ENCODE measurements at regions not wholly inside any gene's neighbourhood (a gene's known extent, or its start where the extent isn't known, plus 50 kb on each side); places are given as distances from the start of the nearest gene placed in this dataset.

DNA sequence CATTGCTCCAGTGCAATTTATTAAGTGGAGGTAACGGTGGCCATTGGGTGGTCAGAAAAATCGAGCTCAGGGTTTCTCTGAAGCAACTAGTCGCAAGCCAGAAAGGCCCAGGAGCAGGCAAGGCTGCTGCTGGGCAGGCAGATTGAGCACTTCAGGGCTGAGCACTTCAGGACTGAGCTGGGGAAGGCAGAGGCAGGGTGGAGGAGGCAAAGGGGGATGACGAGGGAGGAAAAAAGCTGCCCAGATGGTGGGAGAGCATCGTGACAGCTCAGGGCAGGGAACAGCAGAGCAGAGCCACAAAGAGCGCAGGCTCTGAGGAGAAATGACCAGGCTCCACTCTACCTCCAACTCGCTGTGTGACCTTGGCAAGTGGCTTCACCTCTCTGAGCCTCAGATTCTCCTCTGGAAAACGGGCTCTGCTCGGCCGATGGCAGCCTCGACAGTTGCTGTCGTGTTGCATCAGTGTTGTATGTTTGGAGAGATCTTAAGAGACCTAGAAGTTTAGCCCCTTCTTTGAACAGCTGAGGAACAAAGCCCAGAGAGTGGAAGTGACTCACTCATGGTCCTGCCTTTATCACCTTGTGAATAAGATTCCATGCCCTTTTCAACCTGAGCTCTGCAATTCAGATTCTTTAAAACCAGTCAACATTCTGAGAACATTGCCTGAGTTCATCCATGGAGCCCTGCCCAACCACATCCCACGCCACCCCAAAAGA lies 141.4 kb downstream of the SYF2 start:
- H3K27me3 ChIP-seq (ENCODE audit: control insufficient read depth in 2 of 2, insufficient read depth in 1 of 2, low read length in 1 of 2) = no peaks in the 10 kb centered on the region
- no peak overlapping the region for H3K27ac ChIP-seq (ENCODE audit: low read depth in 1 of 2, low read length in 1 of 2)
- no peaks in the 10 kb centered on the region for H3K36me3 ChIP-seq (ENCODE audit: control insufficient read depth in 2 of 2, insufficient read depth in 2 of 2, low read length in 1 of 2)
- no peak for DNase-seq (ENCODE audit: low read depth in 6 of 9, low spot score in 9 of 9)
- WGBS = 94% methylated on average over 13 of the region's 13 CpGs
- no peaks in the 10 kb centered on the region for H3K9me3 ChIP-seq (ENCODE audit: control insufficient read depth in 2 of 2, insufficient read depth in 1 of 2, low read length in 1 of 2)
- no peak overlapping the region for H3K4me3 ChIP-seq (ENCODE audit: low read length in 2 of 2)
- H3K4me1 ChIP-seq (ENCODE audit: control insufficient read depth in 2 of 2, insufficient read depth in 2 of 2, low read length in 2 of 2) = peaks cover 5 to 23% of the 10 kb centered on the region in 2 donors

DNA sequence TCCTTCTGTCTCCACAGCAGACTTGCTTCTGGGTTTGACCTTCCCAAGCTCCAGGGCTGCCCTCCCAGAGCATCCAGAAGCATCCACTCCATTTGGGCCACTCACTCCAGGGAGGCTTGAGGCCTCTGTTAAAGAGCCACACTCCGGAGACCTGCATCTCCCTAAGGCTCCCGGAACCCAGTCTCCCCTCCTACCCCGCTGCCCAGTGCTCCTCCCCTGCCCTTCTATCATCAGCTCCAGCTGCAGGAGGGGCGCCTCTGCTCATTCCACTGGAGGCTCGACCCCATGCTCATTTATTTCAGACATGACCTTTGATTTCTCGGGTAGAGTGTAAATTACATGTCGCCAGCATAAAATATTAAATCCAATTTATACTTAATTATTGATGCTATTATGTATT lies 142.5 kb downstream of the SYF2 start:
- no peaks in the 10 kb centered on the region for H3K27me3 ChIP-seq (ENCODE audit: control insufficient read depth in 2 of 2, insufficient read depth in 1 of 2, low read length in 1 of 2)
- H3K27ac ChIP-seq (ENCODE audit: low read depth in 1 of 2, low read length in 1 of 2) = no peak overlapping the region
- no peak overlapping the region for H3K4me3 ChIP-seq (ENCODE audit: low read length in 2 of 2)
- DNase-seq (ENCODE audit: low read depth in 6 of 9, low spot score in 9 of 9) = no peak
- no peaks in the 10 kb centered on the region for H3K9me3 ChIP-seq (ENCODE audit: control insufficient read depth in 2 of 2, insufficient read depth in 1 of 2, low read length in 1 of 2)
- H3K36me3 ChIP-seq (ENCODE audit: control insufficient read depth in 2 of 2, insufficient read depth in 2 of 2, low read length in 1 of 2) = no peaks in the 10 kb centered on the region
- H3K4me1 ChIP-seq (ENCODE audit: control insufficient read depth in 2 of 2, insufficient read depth in 2 of 2, low read length in 2 of 2) = peaks cover 5 to 15% of the 10 kb centered on the region in 2 donors
- 96% methylated on average over 7 of the region's 7 CpGs for WGBS

DNA sequence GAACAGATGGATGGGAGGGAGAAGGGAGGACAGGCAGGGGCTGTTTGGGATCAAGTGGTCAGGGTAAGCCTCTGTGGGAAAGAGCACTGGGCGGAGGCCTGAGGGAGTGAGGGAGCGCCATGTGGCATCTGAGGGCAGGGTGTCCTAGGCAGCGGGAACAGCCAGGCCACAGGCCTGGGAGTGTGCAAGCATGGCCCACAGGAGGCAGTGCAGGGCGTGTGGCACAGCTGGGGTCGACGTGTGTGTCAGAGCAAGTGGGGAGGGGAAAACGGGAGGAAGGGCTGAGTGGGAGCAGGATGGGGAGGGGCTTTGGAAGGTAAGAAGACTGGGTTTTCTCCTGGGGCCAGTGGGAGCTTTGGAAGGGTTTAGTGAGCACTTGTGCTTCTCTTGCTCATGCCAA lies 143.4 kb downstream of the SYF2 start:
- 93% methylated on average over 7 of the region's 7 CpGs for WGBS
- no peak overlapping the region for H3K27ac ChIP-seq (ENCODE audit: low read depth in 1 of 2, low read length in 1 of 2)
- H3K9me3 ChIP-seq (ENCODE audit: control insufficient read depth in 2 of 2, insufficient read depth in 1 of 2, low read length in 1 of 2) = no peaks in the 10 kb centered on the region
- no peaks in the 10 kb centered on the region for H3K36me3 ChIP-seq (ENCODE audit: control insufficient read depth in 2 of 2, insufficient read depth in 2 of 2, low read length in 1 of 2)
- no peak for DNase-seq (ENCODE audit: low read depth in 6 of 9, low spot score in 9 of 9)
- no peaks in the 10 kb centered on the region for H3K27me3 ChIP-seq (ENCODE audit: control insufficient read depth in 2 of 2, insufficient read depth in 1 of 2, low read length in 1 of 2)
- H3K4me1 ChIP-seq (ENCODE audit: control insufficient read depth in 2 of 2, insufficient read depth in 2 of 2, low read length in 2 of 2) = peaks cover 5 to 15% of the 10 kb centered on the region in 2 donors
- no peak overlapping the region for H3K4me3 ChIP-seq (ENCODE audit: low read length in 2 of 2)

DNA sequence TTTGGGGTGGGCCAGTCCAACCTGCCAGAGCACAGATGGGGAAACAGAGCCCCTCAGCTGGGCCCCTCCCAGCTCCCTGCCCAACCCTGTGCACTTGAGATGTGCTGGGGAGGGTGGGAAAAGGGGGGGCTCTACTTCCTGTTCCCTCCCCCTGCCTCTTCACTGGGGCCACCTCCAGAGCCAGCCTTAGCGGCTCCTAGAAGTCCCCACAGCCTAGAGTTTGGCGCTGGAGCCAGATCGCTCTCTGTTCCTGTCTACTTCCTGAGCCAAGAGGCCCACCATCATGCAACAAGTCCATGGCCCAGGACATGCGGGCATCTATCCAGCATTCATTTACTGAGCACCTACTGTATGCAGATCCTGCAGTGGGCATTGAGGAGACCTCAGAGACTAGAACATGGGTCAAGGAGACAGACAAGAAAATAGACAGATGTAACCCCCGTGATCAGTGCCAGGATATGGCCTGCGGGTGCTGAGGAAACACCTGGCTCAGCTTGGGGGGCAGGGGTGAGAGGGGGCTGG lies 144.1 kb downstream of the SYF2 start:
- WGBS = 31% methylated on average over 6 of the region's 6 CpGs
- peaks cover 5 to 15% of the 10 kb centered on the region in 2 donors for H3K4me1 ChIP-seq (ENCODE audit: control insufficient read depth in 2 of 2, insufficient read depth in 2 of 2, low read length in 2 of 2)

DNA sequence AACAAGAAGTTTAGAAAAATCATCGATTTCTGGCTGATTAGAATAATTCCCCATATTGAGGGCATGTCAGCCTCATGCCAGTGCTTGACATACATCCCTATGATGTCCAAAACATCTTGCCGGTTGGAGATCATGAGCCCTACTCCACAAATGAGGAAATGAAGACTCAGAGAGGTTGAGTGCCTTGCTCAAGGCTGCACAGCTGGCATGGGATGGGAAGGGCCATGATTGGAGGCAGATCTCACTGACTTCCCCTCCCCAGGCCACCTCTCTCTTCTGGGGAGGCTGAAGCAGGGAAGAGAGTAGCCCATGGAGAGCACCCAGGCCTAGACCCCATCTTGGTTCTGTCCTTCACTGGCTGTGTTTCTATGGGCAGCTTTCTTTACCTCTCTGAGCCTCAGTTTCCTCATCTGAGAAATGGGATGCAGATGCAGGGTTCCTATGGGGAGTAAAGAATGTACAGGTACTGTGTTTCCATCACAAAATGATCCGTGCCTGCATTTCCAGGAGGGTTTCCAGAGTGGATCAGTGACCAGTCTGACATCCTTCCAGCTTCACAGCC lies 145.7 kb downstream of the SYF2 start:
- Histone ChIP-seq H3K27ac (ENCODE audit: low read depth in 1 of 2, low read length in 1 of 2) (no peak overlapping the region), H3K27me3 (ENCODE audit: control insufficient read depth in 2 of 2, insufficient read depth in 1 of 2, low read length in 1 of 2) (no peaks in the 10 kb centered on the region), H3K36me3 (ENCODE audit: control insufficient read depth in 2 of 2, insufficient read depth in 2 of 2, low read length in 1 of 2) (no peaks in the 10 kb centered on the region), H3K4me3 (ENCODE audit: low read length in 2 of 2) (no peak overlapping the region), H3K4me1 (ENCODE audit: control insufficient read depth in 2 of 2, insufficient read depth in 2 of 2, low read length in 2 of 2) (peaks cover 5 to 15% of the 10 kb centered on the region in 2 donors), H3K9me3 (ENCODE audit: control insufficient read depth in 2 of 2, insufficient read depth in 1 of 2, low read length in 1 of 2) (no peaks in the 10 kb centered on the region)
- DNase-seq (ENCODE audit: low read depth in 6 of 9, low spot score in 9 of 9) = no peak
- WGBS = 94% methylated on average over 3 of the region's 3 CpGs

More for the DNA sequence above, 144.1 kb downstream of the SYF2 start:
- H3K4me3 ChIP-seq (ENCODE audit: low read length in 2 of 2) = no peak overlapping the region
- no peaks in the 10 kb centered on the region for H3K27me3 ChIP-seq (ENCODE audit: control insufficient read depth in 2 of 2, insufficient read depth in 1 of 2, low read length in 1 of 2)
- DNase-seq (ENCODE audit: low read depth in 6 of 9, low spot score in 9 of 9) = peak in 1 of 9 donors; percentile 31
- no peaks in the 10 kb centered on the region for H3K9me3 ChIP-seq (ENCODE audit: control insufficient read depth in 2 of 2, insufficient read depth in 1 of 2, low read length in 1 of 2)
- no peak overlapping the region for H3K27ac ChIP-seq (ENCODE audit: low read depth in 1 of 2, low read length in 1 of 2)
- H3K36me3 ChIP-seq (ENCODE audit: control insufficient read depth in 2 of 2, insufficient read depth in 2 of 2, low read length in 1 of 2) = no peaks in the 10 kb centered on the region

DNA sequence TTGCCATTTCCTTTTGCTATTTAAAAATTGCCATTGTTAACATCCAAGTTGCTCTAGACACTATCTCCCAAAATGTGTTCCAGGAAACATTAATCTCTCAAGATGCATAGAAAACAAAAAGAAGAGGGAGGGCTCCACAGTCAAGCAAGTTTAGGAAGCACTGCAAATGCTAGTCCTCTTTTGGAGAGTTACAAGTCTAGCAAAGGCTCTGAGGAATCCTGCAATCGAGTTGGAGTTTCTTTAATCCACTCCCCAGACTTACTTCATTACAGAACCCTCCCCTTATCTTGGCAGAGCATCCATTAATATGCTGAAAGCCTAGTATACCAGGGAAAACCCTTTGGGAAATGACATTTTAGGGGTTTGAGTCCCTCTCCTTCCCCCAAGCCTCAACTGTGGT lies 147.9 kb downstream of the SYF2 start:
- H3K4me1 ChIP-seq (ENCODE audit: control insufficient read depth in 2 of 2, insufficient read depth in 2 of 2, low read length in 2 of 2) = peaks cover 5 to 15% of the 10 kb centered on the region in 2 donors
- H3K4me3 ChIP-seq (ENCODE audit: low read length in 2 of 2) = no peak overlapping the region
- WGBS = 81% methylated on average over 1 of the region's 1 CpG
- H3K36me3 ChIP-seq (ENCODE audit: control insufficient read depth in 2 of 2, insufficient read depth in 2 of 2, low read length in 1 of 2) = no peaks in the 10 kb centered on the region
- H3K27me3 ChIP-seq (ENCODE audit: control insufficient read depth in 2 of 2, insufficient read depth in 1 of 2, low read length in 1 of 2) = no peaks in the 10 kb centered on the region
- DNase-seq (ENCODE audit: low read depth in 6 of 9, low spot score in 9 of 9) = no peak
- no peak overlapping the region for H3K27ac ChIP-seq (ENCODE audit: low read depth in 1 of 2, low read length in 1 of 2)
- H3K9me3 ChIP-seq (ENCODE audit: control insufficient read depth in 2 of 2, insufficient read depth in 1 of 2, low read length in 1 of 2) = no peaks in the 10 kb centered on the region

DNA sequence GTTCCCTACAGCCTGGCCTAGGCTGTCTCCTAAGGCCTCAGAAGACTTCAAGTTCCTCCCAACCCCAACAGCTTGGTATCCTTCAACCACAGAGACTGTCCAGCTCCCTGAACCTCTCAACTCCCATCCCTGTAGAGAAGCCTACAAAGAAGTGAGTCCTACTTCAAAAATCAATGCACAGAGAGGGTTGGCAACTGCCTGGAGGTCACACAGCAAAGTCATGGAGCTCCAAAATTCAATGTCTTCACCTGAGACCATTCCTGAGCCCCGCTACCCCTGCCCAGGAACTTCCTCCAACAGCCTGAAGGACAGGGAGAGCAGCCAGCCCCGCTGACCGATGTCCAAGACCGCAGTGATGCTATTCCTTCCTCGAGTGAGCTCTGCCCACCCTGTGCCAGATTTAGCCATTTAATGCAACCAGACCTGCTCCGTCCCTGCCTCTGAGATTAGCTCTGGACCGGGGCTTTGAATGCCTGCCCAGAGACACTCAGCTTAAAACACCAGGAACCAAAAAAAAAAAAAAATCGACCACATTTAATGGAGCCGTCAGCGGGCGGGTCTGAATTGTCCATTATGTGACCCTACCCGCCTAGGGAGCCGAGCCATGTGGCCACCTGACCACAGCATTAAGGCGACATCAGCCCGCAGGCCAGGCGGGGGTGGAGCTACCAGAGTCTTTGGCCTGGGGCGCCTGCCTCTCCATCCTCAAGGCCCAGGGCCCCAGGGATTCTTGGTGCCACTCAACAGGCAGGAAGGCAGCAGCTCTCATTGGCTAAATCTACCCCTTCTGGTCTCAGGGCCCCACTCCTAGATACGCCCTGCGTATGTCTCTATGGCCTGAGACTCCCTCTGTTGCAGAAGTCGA lies 148.6 kb downstream of the SYF2 start:
- Histone ChIP-seq H3K36me3 (ENCODE audit: control insufficient read depth in 2 of 2, insufficient read depth in 2 of 2, low read length in 1 of 2) (no peaks in the 10 kb centered on the region), H3K27me3 (ENCODE audit: control insufficient read depth in 2 of 2, insufficient read depth in 1 of 2, low read length in 1 of 2) (no peaks in the 10 kb centered on the region), H3K27ac (ENCODE audit: low read depth in 1 of 2, low read length in 1 of 2) (no peak overlapping the region), H3K4me1 (ENCODE audit: control insufficient read depth in 2 of 2, insufficient read depth in 2 of 2, low read length in 2 of 2) (peaks cover 5 to 14% of the 10 kb centered on the region in 2 donors), H3K4me3 (ENCODE audit: low read length in 2 of 2) (no peak overlapping the region), H3K9me3 (ENCODE audit: control insufficient read depth in 2 of 2, insufficient read depth in 1 of 2, low read length in 1 of 2) (no peaks in the 10 kb centered on the region)
- no peak for DNase-seq (ENCODE audit: low read depth in 6 of 9, low spot score in 9 of 9)
- 93% methylated on average over 20 of the region's 20 CpGs for WGBS

DNA sequence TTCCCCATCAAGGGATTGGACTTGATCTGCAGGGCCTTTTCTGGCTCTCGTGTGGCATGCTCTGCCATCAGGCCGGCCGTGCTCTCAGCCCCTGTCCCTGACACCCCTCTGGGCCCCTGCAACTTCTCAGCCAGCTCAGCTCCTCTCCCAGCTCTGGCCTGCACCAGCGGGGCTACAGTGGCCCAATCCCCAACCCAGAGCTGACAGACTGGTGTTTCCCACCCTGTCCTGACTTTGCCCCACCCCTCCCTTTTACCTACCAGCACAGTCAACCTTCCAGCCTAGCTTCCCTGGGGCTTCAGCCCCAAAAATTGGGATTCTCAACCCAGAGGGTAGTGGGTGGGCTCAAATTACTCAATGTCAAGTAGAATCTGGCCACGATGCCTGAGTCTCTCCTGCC lies 149.3 kb downstream of the SYF2 start:
- no peak for DNase-seq (ENCODE audit: low read depth in 6 of 9, low spot score in 9 of 9)
- WGBS = 95% methylated on average over 5 of the region's 5 CpGs

More for the DNA sequence above, 149.3 kb downstream of the SYF2 start:
- Histone ChIP-seq H3K27ac (ENCODE audit: low read depth in 1 of 2, low read length in 1 of 2) (no peak overlapping the region), H3K27me3 (ENCODE audit: control insufficient read depth in 2 of 2, insufficient read depth in 1 of 2, low read length in 1 of 2) (no peaks in the 10 kb centered on the region), H3K4me3 (ENCODE audit: low read length in 2 of 2) (no peak overlapping the region), H3K36me3 (ENCODE audit: control insufficient read depth in 2 of 2, insufficient read depth in 2 of 2, low read length in 1 of 2) (no peaks in the 10 kb centered on the region), H3K4me1 (ENCODE audit: control insufficient read depth in 2 of 2, insufficient read depth in 2 of 2, low read length in 2 of 2) (peaks cover 3 to 7% of the 10 kb centered on the region in 2 donors), H3K9me3 (ENCODE audit: control insufficient read depth in 2 of 2, insufficient read depth in 1 of 2, low read length in 1 of 2) (no peaks in the 10 kb centered on the region)
